Large intestine (tissue), 3 donors: ENCODE measurements at regions not wholly inside any gene's neighbourhood (a gene's known extent, or its start where the extent isn't known, plus 50 kb on each side); places are given as distances from the start of the nearest gene placed in this dataset.

Experiments
- DNase-seq, 2 donors: peaks; one replicate each; pipeline versions ENCODE4 v3.0.0 to v3.0.0-alpha.2; 2013
- H3K27ac ChIP-seq: one replicate; pipeline ENCODE4 v1.5.1; 2013; ENCODE audit warnings: low read length
- H3K27me3 ChIP-seq: 2 replicates; pipeline ENCODE4 v1.6.1; 2013; ENCODE audit warnings: low read length; ENCODE audit not compliant: control insufficient read depth, insufficient read depth
- H3K36me3 ChIP-seq: 2 replicates; pipeline ENCODE4 v1.6.1; 2013; ENCODE audit warnings: low read length; ENCODE audit not compliant: control insufficient read depth, insufficient read depth
- H3K4me1 ChIP-seq: one replicate; pipeline ENCODE4 v1.6.1; 2013; ENCODE audit warnings: low read length; ENCODE audit not compliant: control insufficient read depth, insufficient read depth
- H3K4me3 ChIP-seq: one replicate; pipeline ENCODE4 v1.5.1; 2013; ENCODE audit warnings: low read length
- H3K9me3 ChIP-seq: one replicate; pipeline ENCODE4 v1.6.1; 2013; ENCODE audit warnings: mild to moderate bottlenecking, low read depth, low read length, moderate library complexity; ENCODE audit not compliant: control insufficient read depth
- WGBS: methylation state at CpG from one replicate; pipeline ENCODE4 v1.1.5; 2013; ENCODE audit warnings: low lambda C conversion rate; ENCODE audit not compliant: insufficient coverage; 5-methylcytosine and 5-hydroxymethylcytosine counted together

- Histone ChIP-seq H3K36me3 (no peaks in the 10 kb centered on the region), H3K4me1 (no peaks in the 10 kb centered on the region), H3K27me3 (peaks cover 8% of the 10 kb centered on the region), H3K27ac (no peak overlapping the region), H3K9me3 (no peaks in the 10 kb centered on the region), H3K4me3 (no peak overlapping the region)
- WGBS = 100% methylated on average over 3 of the region's 7 CpGs
- no peak for DNase-seq
These were observed 183.4 kb upstream of the GALNT2 start for GRCh38 chr1:229883504-229884200.

GRCh38 chr1:229884765-229885164 lies 182.3 kb upstream of the GALNT2 start:
- H3K9me3 ChIP-seq = peaks cover 2% of the 10 kb centered on the region
- DNase-seq = no peak
- no peak overlapping the region for H3K27ac ChIP-seq
- H3K4me1 ChIP-seq = no peaks in the 10 kb centered on the region
- H3K27me3 ChIP-seq = peaks cover 5% of the 10 kb centered on the region
- no peak overlapping the region for H3K4me3 ChIP-seq
- no peaks in the 10 kb centered on the region for H3K36me3 ChIP-seq
- WGBS = no CpG with 5 or more reads among the region's 4 CpGs

DNA sequence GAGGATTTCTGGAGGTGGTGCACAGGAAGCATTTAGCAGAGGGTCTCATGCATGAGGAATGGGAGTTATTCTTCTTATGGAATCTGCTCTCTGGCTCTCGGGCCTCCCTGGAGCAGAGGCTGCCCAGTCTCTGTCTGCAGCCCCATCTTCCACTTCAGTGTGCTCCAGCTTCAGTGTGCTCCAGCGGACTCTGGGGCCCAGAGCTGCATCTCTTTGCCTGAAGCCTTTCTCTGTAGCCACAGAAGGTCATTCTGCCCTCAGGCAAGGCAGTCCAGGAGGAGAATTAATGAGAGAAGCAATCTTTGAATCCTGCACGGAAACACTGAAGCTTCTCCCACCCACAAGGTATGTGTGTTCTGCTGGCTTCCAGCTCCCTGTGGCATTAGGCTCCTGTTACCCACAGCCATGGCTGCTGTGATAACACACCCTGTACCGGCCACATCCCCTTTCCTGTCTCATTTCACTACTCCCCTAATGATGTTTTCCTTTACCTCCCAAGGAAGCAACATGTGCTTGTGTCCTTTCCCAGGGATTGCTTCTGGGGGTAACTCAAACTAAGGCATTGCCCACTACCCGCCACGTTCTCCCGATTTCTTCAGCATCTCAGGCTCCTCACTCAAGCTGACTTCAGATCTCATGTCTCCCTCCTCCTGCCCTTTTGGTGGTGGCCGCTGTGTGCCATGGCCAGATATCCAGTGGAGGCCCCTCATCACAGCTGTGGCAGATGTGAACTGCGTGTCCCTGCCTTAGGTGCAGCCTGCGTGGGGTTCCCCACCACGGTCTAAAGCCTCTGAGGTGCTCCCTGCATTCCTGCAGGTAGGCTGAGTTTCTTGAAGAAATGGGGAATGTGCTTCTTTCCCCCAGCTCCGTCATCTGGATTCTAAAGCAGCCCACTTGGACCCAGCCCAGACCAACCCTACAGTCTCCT lies 181.2 kb upstream of the GALNT2 start:
- no peak for DNase-seq
- no CpG with 5 or more reads among the region's 12 CpGs for WGBS
- peaks cover 1% of the 10 kb centered on the region for H3K27me3 ChIP-seq
- H3K36me3 ChIP-seq = no peaks in the 10 kb centered on the region
- no peak overlapping the region for H3K4me3 ChIP-seq
- H3K9me3 ChIP-seq = peaks cover 3% of the 10 kb centered on the region
- H3K4me1 ChIP-seq = no peaks in the 10 kb centered on the region
- no peak overlapping the region for H3K27ac ChIP-seq

GRCh38 chr1:229886636-229887035 lies 180.4 kb upstream of the GALNT2 start:
- H3K36me3 ChIP-seq = no peaks in the 10 kb centered on the region
- H3K4me3 ChIP-seq = no peak overlapping the region
- H3K9me3 ChIP-seq = peaks cover 3% of the 10 kb centered on the region
- no peaks in the 10 kb centered on the region for H3K27me3 ChIP-seq
- DNase-seq = no peak
- H3K4me1 ChIP-seq = no peaks in the 10 kb centered on the region
- no CpG with 5 or more reads among the region's 8 CpGs for WGBS
- no peak overlapping the region for H3K27ac ChIP-seq

GRCh38 chr1:229887043-229887822 lies 179.8 kb upstream of the GALNT2 start:
- peaks cover 6% of the 10 kb centered on the region for H3K9me3 ChIP-seq
- no peak overlapping the region for H3K27ac ChIP-seq
- no peak overlapping the region for H3K4me3 ChIP-seq
- H3K27me3 ChIP-seq = no peaks in the 10 kb centered on the region
- DNase-seq = no peak
- H3K4me1 ChIP-seq = no peaks in the 10 kb centered on the region
- 92% methylated on average over 2 of the region's 3 CpGs for WGBS
- no peaks in the 10 kb centered on the region for H3K36me3 ChIP-seq

DNA sequence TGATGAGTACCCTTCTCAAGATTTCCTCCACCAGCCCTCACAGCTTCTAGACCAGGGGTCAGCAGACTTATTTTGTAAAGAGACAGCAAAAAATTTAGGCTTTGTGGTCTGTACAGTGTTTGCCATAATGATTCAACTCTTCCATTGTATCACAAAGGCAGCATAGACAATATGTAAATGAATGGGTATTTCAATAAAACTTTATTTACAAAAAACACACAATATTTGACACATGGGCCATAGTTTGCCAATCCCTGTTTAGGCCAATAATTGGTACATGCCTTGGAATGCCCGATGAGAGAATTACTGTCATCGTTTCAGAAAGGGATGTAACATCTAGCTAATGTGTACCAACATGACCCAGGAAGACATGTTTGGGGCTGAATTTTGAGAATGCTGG lies 178.9 kb upstream of the GALNT2 start:
- Histone ChIP-seq H3K27me3 (no peaks in the 10 kb centered on the region), H3K4me3 (no peak overlapping the region), H3K27ac (no peak overlapping the region), H3K36me3 (no peaks in the 10 kb centered on the region), H3K9me3 (peaks cover 6% of the 10 kb centered on the region), H3K4me1 (peaks cover 3% of the 10 kb centered on the region)
- no peak for DNase-seq
- WGBS = no CpG with 5 or more reads among the region's 2 CpGs

- WGBS = no CpG with 5 or more reads among the region's 3 CpGs
- DNase-seq = no peak
- H3K4me3 ChIP-seq = no peak overlapping the region
- H3K27me3 ChIP-seq = no peaks in the 10 kb centered on the region
- peaks cover 6% of the 10 kb centered on the region for H3K9me3 ChIP-seq
- H3K27ac ChIP-seq = no peak overlapping the region
- H3K4me1 ChIP-seq = peaks cover 3% of the 10 kb centered on the region
- no peaks in the 10 kb centered on the region for H3K36me3 ChIP-seq
These were observed 178.5 kb upstream of the GALNT2 start for GRCh38 chr1:229888561-229889001.

DNA sequence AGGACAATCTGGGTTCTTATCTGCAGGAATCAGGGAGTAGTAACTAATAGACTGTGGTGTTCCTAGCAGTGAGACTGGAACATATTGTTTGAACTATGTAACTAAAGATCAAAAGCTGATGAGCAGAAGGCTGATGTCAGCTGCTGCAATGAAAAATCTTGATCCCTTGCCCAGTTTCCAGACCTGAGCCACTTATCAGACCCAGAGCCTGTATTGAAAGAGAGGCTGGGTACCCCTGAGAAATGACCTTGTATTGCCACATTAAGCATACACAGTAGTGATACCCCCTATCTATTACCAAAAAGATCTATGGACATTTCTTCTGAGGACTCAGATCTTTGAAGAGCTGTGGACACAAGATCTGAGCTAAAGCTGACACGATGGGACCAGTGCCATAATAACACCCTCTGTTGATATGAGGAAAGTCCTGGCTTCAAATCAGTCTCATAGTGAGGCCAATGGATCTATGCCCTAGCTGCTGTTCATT lies 178.0 kb upstream of the GALNT2 start:
- no peak overlapping the region for H3K4me3 ChIP-seq
- no CpG with 5 or more reads among the region's 1 CpG for WGBS
- H3K36me3 ChIP-seq = no peaks in the 10 kb centered on the region
- H3K27me3 ChIP-seq = no peaks in the 10 kb centered on the region
- peaks cover 3% of the 10 kb centered on the region for H3K4me1 ChIP-seq
- H3K9me3 ChIP-seq = peaks cover 6% of the 10 kb centered on the region
- H3K27ac ChIP-seq = no peak overlapping the region
- DNase-seq = no peak

DNA sequence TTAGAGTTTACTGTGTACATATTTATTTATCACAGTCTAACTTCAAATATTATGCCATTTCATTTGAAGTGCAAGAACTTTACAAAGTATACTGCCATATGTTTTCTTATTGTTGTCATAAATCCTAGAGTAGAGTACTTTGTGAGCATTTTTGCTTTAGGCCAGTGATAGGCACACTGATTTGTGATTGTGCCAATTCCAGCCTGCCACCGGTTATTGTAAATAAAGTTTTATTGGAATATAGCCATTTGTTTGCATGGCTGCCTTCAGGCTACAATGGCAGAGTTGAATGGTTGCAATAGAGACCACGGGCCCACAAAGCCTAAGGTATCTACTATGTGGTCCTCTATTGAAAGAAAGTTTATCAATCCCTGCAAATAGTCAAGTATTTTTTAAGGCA lies 175.8 kb upstream of the GALNT2 start:
- no peak overlapping the region for H3K27ac ChIP-seq
- peaks cover 6% of the 10 kb centered on the region for H3K9me3 ChIP-seq
- H3K27me3 ChIP-seq = no peaks in the 10 kb centered on the region
- DNase-seq = no peak
- peaks cover 3% of the 10 kb centered on the region for H3K4me1 ChIP-seq
- no peaks in the 10 kb centered on the region for H3K36me3 ChIP-seq
- H3K4me3 ChIP-seq = no peak overlapping the region
- WGBS = no CpG with 5 or more reads among the region's 2 CpGs

GRCh38 chr1:229892515-229893117 lies 174.4 kb upstream of the GALNT2 start:
- Histone ChIP-seq H3K9me3 (peaks cover 6% of the 10 kb centered on the region), H3K4me3 (no peak overlapping the region), H3K36me3 (no peaks in the 10 kb centered on the region), H3K27ac (no peak overlapping the region), H3K4me1 (peaks cover 3% of the 10 kb centered on the region), H3K27me3 (no peaks in the 10 kb centered on the region)
- no peak for DNase-seq
- WGBS = no CpG with 5 or more reads among the region's 1 CpG
